ENCODE measurements at regions not wholly inside any gene's neighbourhood (a gene's known extent, or its start where the extent isn't known, plus 50 kb on each side); places are given as distances from the start of the nearest gene placed in this dataset.

DNA sequence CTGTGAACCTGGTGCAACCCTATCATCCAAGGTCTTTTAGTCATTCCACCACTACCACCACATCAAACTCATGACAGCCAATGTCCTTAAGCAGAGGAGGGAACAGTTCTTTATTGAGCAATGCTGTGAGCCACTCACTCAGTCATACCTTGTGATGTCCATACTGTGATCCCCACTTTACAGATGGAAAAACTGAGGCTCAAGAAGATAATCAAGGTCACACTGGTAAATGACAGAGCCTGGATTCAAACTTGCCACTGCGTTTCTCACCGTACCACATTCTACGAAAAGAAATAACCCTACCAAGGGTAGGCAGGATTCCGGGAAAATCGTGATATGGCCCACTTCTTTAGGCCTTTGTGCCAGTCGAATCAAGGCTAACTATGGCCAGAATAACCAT is 172.6 kb downstream of the CCT6B start:
- H3K4me1 Mint-ChIP-seq, result no peaks in the 10 kb centered on the region
- H3K27me3 Mint-ChIP-seq (ENCODE audit: low read depth), result peaks cover 62% of the 10 kb centered on the region
- no peak overlapping the region for H3K4me3 Mint-ChIP-seq
- no peaks in the 10 kb centered on the region for H3K9me3 Mint-ChIP-seq
- no peak overlapping the region for H3K27ac Mint-ChIP-seq
- DNase-seq (ENCODE audit: low spot score in 2 of 2, unreplicated experiment in 2 of 2), result no peak
- H3K36me3 Mint-ChIP-seq, result no peaks in the 10 kb centered on the region
- no peak for TF ChIP-seq CTCF (IDR thresholded peaks at IDR 0.05; ENCODE audit: unreplicated experiment)

DNA sequence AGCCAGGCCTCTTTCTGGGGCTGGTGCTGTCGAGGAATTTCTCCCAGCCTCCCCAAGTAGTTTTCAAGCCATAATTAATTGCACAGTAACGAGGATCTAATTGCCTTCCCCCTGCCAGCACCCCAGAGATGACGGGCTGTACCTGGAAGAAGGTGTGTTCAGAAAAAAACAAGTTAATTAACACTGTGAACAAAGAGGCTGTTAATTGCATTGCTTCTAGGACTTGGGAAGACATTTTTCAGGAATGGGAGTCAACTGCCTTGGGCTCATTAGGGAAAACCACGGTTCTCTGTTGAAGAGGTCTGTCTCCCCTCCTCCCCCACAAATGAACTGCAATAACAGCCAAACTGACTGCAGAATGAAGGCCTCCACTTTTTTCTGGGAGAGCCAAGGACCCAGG is 176.7 kb downstream of the CCT6B start:
- Mint-ChIP-seq H3K4me3 (no peak overlapping the region), H3K4me1 (peaks cover 9% of the 10 kb centered on the region), H3K27ac (no peak overlapping the region), H3K36me3 (no peaks in the 10 kb centered on the region), H3K27me3 (ENCODE audit: low read depth) (peaks cover 41% of the 10 kb centered on the region), H3K9me3 (no peaks in the 10 kb centered on the region)
- no peak for DNase-seq (ENCODE audit: low spot score in 2 of 2, unreplicated experiment in 2 of 2)
- no peak for TF ChIP-seq CTCF (IDR thresholded peaks at IDR 0.05; ENCODE audit: unreplicated experiment)

DNA sequence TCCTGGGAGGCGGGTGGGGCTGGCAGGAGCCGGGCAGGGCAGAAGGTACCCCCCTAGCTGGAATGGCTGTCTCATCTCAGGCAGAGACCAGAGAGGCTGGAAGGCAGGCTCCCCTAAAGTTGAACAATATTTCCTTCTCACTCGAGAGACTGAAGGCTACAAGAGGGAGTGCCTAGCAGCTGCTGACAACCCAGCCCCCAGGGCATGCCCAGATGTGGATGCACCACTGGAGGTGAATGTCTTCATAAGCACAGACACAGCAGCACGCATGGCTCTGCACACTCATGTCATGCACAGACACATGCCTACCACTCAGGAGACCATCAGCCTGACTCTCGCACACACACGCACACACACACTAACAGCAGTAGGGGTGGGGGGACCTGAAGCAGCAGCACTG is 179.0 kb downstream of the CCT6B start:
- H3K27ac Mint-ChIP-seq, result no peak overlapping the region
- H3K4me3 Mint-ChIP-seq, result no peak overlapping the region
- H3K36me3 Mint-ChIP-seq, result no peaks in the 10 kb centered on the region
- H3K9me3 Mint-ChIP-seq, result no peaks in the 10 kb centered on the region
- H3K27me3 Mint-ChIP-seq (ENCODE audit: low read depth), result peaks cover 38% of the 10 kb centered on the region
- no peak for DNase-seq (ENCODE audit: low spot score in 2 of 2, unreplicated experiment in 2 of 2)
- H3K4me1 Mint-ChIP-seq, result peaks cover 9% of the 10 kb centered on the region
- TF ChIP-seq CTCF (IDR thresholded peaks at IDR 0.05; ENCODE audit: unreplicated experiment), result no peak

- no peaks in the 10 kb centered on the region for H3K36me3 Mint-ChIP-seq
- peak overlapping the region; percentile 58 for H3K27ac Mint-ChIP-seq
- peaks cover 37% of the 10 kb centered on the region for H3K27me3 Mint-ChIP-seq (ENCODE audit: low read depth)
- no peak overlapping the region for H3K4me3 Mint-ChIP-seq
- DNase-seq (ENCODE audit: low spot score in 2 of 2, unreplicated experiment in 2 of 2), result no peak
- no peaks in the 10 kb centered on the region for H3K9me3 Mint-ChIP-seq
- H3K4me1 Mint-ChIP-seq, result peaks cover 9% of the 10 kb centered on the region
- no peak for TF ChIP-seq CTCF (IDR thresholded peaks at IDR 0.05; ENCODE audit: unreplicated experiment)
Observed at GRCh38 chr17:34781571-34782108, 179.6 kb downstream of the CCT6B start.

DNA sequence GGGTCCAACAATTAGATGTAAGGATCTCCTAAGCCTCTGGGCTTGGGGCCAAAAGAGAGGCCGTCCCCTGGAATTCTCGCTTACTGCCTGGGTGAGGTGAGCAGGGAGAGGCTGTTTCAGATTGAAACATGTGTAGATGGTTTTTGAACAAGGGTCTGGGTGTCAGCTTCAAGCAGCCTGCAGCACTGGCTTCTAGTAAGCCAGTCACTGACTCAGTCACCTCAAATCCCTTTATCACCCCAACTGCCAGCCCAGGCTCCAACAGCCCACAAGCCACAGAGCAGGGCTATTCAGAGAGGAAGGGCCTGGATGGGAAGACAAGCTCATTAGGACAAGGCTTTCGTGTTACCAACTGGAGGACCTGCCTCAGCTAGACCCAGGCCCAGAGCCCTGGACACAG is 180.2 kb downstream of the CCT6B start:
- Mint-ChIP-seq H3K9me3 (no peaks in the 10 kb centered on the region), H3K36me3 (no peaks in the 10 kb centered on the region), H3K27me3 (ENCODE audit: low read depth) (peaks cover 36% of the 10 kb centered on the region), H3K4me1 (peaks cover 9% of the 10 kb centered on the region), H3K4me3 (no peak overlapping the region), H3K27ac (no peak overlapping the region)
- TF ChIP-seq CTCF (IDR thresholded peaks at IDR 0.05; ENCODE audit: unreplicated experiment), result no peak
- no peak for DNase-seq (ENCODE audit: low spot score in 2 of 2, unreplicated experiment in 2 of 2)

- Mint-ChIP-seq H3K4me1 (peaks cover 9% of the 10 kb centered on the region), H3K36me3 (no peaks in the 10 kb centered on the region), H3K9me3 (no peaks in the 10 kb centered on the region), H3K4me3 (no peak overlapping the region), H3K27ac (no peak overlapping the region), H3K27me3 (ENCODE audit: low read depth) (peaks cover 34% of the 10 kb centered on the region)
- DNase-seq (ENCODE audit: low spot score in 2 of 2, unreplicated experiment in 2 of 2), result no peak
- TF ChIP-seq CTCF (IDR thresholded peaks at IDR 0.05; ENCODE audit: unreplicated experiment), result no peak
Observed at GRCh38 chr17:34780438-34780837, 180.8 kb downstream of the CCT6B start.
